ENCODE measurements at regions not wholly inside any gene's neighbourhood (a gene's known extent, or its start where the extent isn't known, plus 50 kb on each side); places are given as distances from the start of the nearest gene placed in this dataset.

GRCh38 chr3:27805282-27805681 lies 83.2 kb upstream of the EOMES start:
- no peak for TF ChIP-seq POLR2A (IDR thresholded peaks at IDR 0.05)
- TF ChIP-seq, protein P1, sequence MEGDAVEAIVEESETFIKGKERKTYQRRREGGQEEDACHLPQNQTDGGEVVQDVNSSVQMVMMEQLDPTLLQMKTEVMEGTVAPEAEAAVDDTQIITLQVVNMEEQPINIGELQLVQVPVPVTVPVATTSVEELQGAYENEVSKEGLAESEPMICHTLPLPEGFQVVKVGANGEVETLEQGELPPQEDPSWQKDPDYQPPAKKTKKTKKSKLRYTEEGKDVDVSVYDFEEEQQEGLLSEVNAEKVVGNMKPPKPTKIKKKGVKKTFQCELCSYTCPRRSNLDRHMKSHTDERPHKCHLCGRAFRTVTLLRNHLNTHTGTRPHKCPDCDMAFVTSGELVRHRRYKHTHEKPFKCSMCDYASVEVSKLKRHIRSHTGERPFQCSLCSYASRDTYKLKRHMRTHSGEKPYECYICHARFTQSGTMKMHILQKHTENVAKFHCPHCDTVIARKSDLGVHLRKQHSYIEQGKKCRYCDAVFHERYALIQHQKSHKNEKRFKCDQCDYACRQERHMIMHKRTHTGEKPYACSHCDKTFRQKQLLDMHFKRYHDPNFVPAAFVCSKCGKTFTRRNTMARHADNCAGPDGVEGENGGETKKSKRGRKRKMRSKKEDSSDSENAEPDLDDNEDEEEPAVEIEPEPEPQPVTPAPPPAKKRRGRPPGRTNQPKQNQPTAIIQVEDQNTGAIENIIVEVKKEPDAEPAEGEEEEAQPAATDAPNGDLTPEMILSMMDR (IDR thresholded peaks at IDR 0.05): no peak

Measured in uterus (tissue), 2 donors.